D341Med (cell line): ENCODE measurements at regions not wholly inside any gene's neighbourhood (a gene's known extent, or its start where the extent isn't known, plus 50 kb on each side); places are given as distances from the start of the nearest gene placed in this dataset.

Experiments
- DNase-seq: peaks from one replicate; pipeline ENCODE4 v3.0.0; 2012; ENCODE audit warnings: low spot score

DNA sequence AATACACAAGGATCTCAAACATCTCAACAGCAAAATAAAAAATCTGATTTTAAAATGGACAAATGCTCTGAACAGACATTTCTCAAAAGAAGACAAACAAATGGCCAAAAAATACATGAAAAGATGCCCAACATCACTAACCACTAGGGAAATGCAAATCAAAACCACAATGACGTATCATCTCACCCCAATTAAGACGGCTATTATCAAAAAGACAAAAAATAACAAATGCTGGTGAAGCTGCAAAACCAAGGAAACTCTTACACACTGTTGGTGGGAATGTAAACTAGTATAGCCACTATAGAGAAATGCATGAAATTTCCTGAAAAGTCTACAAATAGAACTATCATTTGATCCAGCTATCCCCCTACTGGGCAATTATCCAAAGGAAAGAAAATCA is 145.0 kb downstream of the BTG1 start:
- no peak for DNase-seq

DNA sequence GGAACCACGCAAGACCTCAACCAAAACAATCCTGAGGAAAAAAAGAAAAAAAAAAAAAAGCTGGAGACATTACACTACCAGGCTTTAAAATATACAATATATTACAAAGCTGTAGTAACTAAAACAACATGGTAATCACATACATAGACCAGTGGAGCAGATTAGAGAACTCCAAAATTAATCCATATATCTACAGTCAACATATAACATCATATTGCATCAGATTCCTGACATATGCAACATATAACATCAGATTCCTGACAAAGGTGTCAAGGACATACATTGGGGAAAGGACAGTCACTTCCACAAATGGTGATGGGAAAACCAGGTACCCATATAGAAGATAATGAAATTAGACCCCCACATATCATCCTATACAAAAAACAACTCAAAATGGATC is 145.8 kb downstream of the BTG1 start:
- no peak for DNase-seq

DNA sequence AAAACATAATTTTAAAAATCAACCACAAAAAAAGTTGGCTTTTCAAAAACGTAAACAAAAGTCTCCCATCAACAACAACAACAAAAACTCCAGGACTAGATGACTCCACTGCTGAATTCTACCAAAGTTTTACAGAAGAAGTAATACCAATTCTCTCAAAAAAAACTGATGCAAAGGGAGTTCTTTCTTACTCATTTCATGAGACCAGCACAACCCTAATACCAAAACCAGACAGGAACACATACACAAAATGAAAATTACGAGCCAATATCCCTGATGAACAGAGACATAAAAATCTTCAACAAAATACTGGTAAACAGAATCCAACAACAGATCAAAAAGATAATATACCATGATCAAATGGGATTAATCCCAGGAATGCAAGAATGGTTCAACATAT is 147.3 kb downstream of the BTG1 start:
- no peak for DNase-seq

- DNase-seq, result no peak
Observed at GRCh38 chr12:91994208-91994797, 151.3 kb downstream of the BTG1 start.

GRCh38 chr12:91993287-91994017 is 152.2 kb downstream of the BTG1 start:
- no peak for DNase-seq

DNA sequence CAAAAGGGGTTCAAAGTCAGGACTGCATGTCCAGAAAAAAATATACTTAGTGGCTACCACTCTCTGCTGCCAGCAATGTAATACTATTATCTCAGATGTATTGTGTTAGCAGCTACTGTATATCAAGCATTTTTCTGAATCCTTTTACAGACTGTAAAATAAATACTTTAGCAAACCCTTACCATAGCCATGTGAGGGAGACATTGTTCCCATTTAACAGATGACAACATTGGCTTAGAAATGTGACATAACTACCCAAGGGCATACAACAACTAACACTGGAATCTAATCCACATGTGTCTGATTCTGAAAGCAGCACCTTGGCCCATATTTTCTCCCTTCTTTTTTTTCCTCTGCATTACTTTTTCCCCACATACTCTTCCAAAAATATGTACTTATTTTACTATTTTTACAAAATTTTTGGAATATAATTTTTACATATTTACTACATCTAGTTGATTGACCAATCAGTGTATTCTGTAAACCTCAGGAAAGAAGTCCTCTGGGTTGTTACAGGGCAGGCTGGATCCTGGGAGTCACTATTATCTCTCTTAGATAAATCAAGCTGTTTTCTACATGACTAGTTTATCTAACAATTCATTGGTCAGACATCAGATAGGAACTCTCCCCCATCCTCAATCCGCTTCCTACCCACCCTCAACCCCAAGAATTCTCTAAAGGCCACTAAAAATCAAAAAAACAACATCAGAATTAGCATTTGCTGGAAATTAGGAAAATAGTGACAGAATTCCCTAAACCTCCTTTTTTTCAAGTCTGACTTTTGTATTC is 154.1 kb downstream of the BTG1 start:
- DNase-seq, result no peak

DNA sequence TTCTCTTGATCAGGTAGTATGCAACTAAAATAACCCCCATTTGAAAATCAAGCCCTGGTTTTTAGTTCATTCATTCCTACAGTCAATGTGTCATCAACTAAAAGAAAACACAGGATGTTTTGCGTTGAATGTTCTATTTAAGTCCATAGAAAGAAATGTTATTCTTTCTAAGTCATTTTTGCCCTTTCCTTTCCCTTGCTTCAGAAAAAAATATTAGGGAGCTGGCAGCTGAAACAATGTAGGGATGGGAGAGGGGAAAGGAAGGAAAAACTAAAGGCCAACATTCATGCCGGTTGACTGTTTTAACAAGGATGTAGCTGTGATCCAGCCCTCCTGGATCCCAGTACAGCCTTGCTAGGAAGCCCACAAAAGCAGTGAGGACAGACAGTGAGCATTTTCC is 155.1 kb downstream of the BTG1 start:
- DNase-seq, result no peak

GRCh38 chr12:91989143-91989542 is 156.5 kb downstream of the BTG1 start:
- no peak for DNase-seq

DNA sequence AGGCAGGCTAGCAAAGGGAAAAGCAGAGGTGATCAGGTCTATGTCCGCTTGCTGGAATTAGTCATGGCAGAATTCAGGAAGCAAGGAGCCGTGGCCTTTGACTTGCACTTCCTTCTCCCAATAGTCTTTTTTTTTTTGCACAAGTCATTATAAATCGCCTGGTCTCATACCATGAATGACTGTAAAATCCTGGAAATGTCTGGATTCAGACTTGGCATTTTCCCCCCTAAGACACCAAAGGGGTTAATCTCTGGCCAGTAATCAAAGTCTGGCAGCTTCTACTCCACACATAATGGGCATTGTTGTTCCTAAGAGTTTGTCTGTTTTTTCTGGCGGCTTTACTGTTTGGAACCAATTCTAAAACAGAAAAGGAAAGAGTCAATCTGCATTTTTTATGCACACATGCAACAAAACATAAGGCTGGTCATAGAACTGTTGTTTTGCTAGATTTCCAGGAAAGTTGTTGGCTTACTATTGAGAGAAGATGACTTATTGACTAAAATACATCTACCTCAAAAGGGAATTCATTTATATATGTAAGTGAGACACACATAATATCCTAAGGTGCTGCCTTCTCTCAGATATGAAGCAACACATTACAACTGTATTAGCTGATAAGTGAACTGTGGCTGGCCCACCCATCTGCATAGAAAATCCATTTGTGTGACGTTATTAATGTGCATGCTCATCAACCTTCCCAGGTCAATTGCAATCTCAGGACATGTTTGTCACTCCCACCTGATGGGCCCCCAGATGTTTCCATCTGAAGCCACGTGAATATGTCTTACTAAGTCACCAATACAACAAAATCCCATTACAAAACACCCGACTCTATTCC is 157.3 kb downstream of the BTG1 start:
- DNase-seq, result no peak

GRCh38 chr12:91986084-91986483 is 159.6 kb downstream of the BTG1 start:
- no peak for DNase-seq

- DNase-seq, result peak; percentile 29
Observed at GRCh38 chr12:91985002-91985787, 160.5 kb downstream of the BTG1 start.

- no peak for DNase-seq
Observed at GRCh38 chr12:91984556-91984955, 161.1 kb downstream of the BTG1 start.

DNA sequence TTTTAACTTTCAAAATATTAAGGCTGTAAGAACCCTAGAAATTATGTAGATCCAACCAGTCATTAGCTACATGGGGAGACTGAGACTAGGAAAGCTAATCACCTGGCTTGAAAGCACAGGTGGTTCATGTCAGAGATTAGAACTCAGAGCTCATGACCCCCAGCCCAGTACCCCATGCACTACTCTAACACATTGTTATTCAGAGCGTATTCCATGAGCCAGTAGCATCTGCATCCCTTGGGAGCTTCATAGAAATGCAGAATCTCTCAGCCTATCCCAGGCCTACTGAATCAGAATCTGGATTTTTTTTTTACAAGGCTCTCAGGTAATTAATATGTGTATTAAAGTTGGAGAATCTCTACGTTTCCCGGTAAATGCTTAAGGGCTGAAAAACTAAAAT is 161.7 kb downstream of the BTG1 start:
- no peak for DNase-seq

- no peak for DNase-seq
Observed at GRCh38 chr12:91982946-91983345, 162.7 kb downstream of the BTG1 start.

GRCh38 chr12:91980389-91980821 is 165.2 kb downstream of the BTG1 start:
- DNase-seq, result no peak

GRCh38 chr12:91978143-91978542 is 167.5 kb downstream of the BTG1 start:
- no peak for DNase-seq

GRCh38 chr12:91975891-91976290 is 169.8 kb downstream of the BTG1 start:
- no peak for DNase-seq

- no peak for DNase-seq
Observed at GRCh38 chr12:91974541-91975085, 171.0 kb downstream of the BTG1 start.

- DNase-seq, result no peak
Observed at GRCh38 chr12:91973813-91974212, 171.8 kb downstream of the BTG1 start.

DNA sequence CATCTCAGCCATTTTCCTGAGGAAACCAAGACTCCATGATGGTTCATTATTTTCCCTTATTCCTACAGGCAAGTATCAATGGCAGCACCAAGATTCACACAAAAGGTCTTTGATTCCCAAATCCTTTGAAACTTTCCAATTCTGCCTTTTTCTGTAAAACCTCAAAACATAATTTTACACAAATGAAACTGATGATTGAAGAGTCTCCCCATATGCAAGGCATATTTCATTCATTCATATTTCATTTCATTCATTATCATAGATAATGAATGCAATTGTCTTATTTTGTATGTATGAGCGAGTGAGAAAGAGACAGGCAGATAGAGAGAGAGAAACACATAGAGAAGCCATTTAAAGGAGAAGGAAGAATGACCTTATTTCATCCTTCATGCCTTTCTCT is 172.8 kb downstream of the BTG1 start:
- DNase-seq, result no peak

DNA sequence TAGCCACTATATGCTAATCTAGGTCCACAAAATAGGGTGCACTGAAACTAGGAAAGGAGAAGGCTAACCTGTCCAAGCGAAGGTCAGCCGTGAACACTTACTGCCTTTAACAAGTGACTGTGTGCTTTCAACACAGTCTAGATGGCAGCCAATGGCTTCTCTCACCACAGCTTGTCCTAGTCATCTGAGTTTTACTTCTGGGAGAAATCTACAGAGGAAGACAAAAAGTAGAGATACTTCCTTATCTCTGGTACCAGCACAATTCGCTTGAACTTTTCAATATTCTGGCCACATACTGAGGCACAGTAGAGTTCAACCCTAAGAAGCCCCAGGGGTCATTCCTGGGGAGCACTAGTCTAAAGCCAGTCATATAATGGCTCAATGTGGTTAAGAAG is 176.9 kb downstream of the BTG1 start:
- no peak for DNase-seq
